Naive B cell (primary cell): ENCODE measurements at regions not wholly inside any gene's neighbourhood (a gene's known extent, or its start where the extent isn't known, plus 50 kb on each side); places are given as distances from the start of the nearest gene placed in this dataset.
A peak's percentile ranks its signal among the peaks of the same experiment; 100 is the strongest.

Experiments used
- ATAC-seq, 2 donors: fragments of 150-1000 bp; cut with Tn5 transposase; 2 replicates each; pipeline ENCODE4 v1.10.0; 2021; ENCODE audit warnings: low read depth in 2 of 2, mild to moderate bottlenecking in 2 of 2, moderate library complexity in 2 of 2
- DNase-seq: peaks from one replicate; pipeline ENCODE4 v3.0.0; 2022
- H3K27ac Mint-ChIP-seq, 6 donors: one replicate each; pipeline ENCODE4 v1.8.0; 2020 to 2022; ENCODE audit warnings: mild to moderate bottlenecking in 6 of 6, mixed read lengths in 6 of 6, moderate library complexity in 5 of 6, inconsistent platforms in 2 of 6
- H3K27me3 Mint-ChIP-seq, 3 donors: one replicate each; pipeline ENCODE4 v1.8.0; 2021 to 2022; ENCODE audit warnings: mixed read lengths in 3 of 3, mild to moderate bottlenecking in 1 of 3
- H3K36me3 Mint-ChIP-seq, 2 donors: one replicate each; pipeline ENCODE4 v1.8.0; 2020 to 2022; ENCODE audit warnings: mixed read lengths in 2 of 2, inconsistent platforms in 1 of 2, mild to moderate bottlenecking in 1 of 2
- H3K4me1 Mint-ChIP-seq, 3 donors: one replicate each; pipeline ENCODE4 v1.8.0; 2020 to 2022; ENCODE audit warnings: mixed read lengths in 3 of 3, inconsistent platforms in 1 of 3, mild to moderate bottlenecking in 1 of 3, moderate library complexity in 1 of 3
- H3K4me3 Mint-ChIP-seq, 8 donors: one replicate each; pipeline ENCODE4 v1.8.0; 2020 to 2022; ENCODE audit warnings: mild to moderate bottlenecking in 8 of 8, mixed read lengths in 8 of 8, moderate library complexity in 8 of 8, inconsistent platforms in 2 of 8
- H3K9me3 Mint-ChIP-seq, 7 donors: one replicate each; pipeline ENCODE4 v1.8.0; 2020 to 2022; ENCODE audit warnings: mixed read lengths in 7 of 7, mild to moderate bottlenecking in 5 of 7, inconsistent platforms in 2 of 7, moderate library complexity in 1 of 7

DNA sequence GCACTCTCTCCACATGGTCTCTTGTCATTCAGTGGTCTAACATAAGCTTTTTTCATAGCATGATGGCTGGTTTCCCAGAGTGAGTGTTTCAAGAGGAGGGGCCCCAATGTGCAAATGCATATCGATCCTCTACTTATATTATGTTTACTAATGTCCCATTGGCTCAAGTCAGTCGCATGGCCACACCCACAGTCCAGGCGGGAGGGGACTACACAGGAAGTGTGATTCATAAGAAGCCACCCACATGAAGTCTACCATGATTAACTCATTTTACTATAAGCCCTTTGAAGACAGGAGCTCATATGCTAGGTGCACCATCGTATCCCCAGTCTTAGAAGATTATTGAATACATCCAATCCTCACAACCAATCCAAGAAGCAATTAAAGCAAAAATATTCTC, 89.5 kb upstream of the ISX start:
- Mint-ChIP-seq H3K27ac (peak overlapping the region in 1 of 6 donors; percentile 57), H3K9me3 (peaks cover 3 to 12% (median 9%) of the 10 kb centered on the region in 7 donors), H3K4me1 (no peaks in the 10 kb centered on the region), H3K4me3 (no peak overlapping the region), H3K27me3 (peaks cover 6 to 12% (median 9%) of the 10 kb centered on the region in 3 donors), H3K36me3 (no peaks in the 10 kb centered on the region)
- DNase-seq (no peak), ATAC-seq (no peak)

DNA sequence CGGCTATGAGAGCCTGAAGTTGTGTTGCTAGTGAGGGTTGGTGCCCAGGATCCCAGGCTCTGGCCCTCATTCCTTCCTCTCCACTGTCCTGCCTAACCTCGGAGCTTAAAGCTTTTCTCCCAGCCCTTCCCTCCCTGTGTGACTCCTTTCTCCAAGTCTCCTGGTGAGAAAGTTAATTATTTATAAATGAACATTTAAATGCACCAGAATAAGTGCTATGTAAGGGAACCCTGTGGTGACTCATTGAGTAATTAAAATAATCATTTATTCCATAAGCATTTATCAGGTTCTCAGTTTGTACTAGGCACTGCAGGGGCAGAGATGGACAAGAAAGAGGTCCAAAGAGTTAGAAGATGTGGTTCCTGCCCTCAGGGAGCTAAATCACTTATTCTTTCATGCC, 89.1 kb upstream of the ISX start:
- Mint-ChIP-seq H3K4me3 (no peak overlapping the region), H3K27me3 (peaks cover 6 to 12% (median 9%) of the 10 kb centered on the region in 3 donors), H3K4me1 (no peaks in the 10 kb centered on the region), H3K27ac (no peak overlapping the region), H3K9me3 (peaks cover 3 to 12% (median 9%) of the 10 kb centered on the region in 7 donors), H3K36me3 (no peaks in the 10 kb centered on the region)
- DNase-seq (no peak), ATAC-seq (no peak)

- Mint-ChIP-seq H3K9me3 (peaks cover 5 to 66% (median 28%) of the 10 kb centered on the region in 7 donors), H3K27ac (peak overlapping the region in 1 of 6 donors; percentile 53), H3K4me1 (no peaks in the 10 kb centered on the region), H3K36me3 (peaks cover 0 to 7% of the 10 kb centered on the region in 2 donors), H3K4me3 (no peak overlapping the region), H3K27me3 (peaks cover 9 to 15% (median 10%) of the 10 kb centered on the region in 3 donors)
- ATAC-seq: no peak
- DNase-seq: no peak
Measured at GRCh38 chr22:34986523-34986922, 79.4 kb upstream of the ISX start.

GRCh38 chr22:34992672-34993071, 73.3 kb upstream of the ISX start:
- H3K36me3 Mint-ChIP-seq: peaks cover 0 to 4% of the 10 kb centered on the region in 2 donors
- peaks cover 12 to 18% (median 13%) of the 10 kb centered on the region in 3 donors for H3K27me3 Mint-ChIP-seq
- H3K27ac Mint-ChIP-seq: no peak overlapping the region
- no peak for ATAC-seq
- no peak overlapping the region for H3K4me3 Mint-ChIP-seq
- DNase-seq: no peak
- H3K9me3 Mint-ChIP-seq: peaks cover 3 to 33% (median 11%) of the 10 kb centered on the region in 7 donors
- H3K4me1 Mint-ChIP-seq: no peaks in the 10 kb centered on the region

DNA sequence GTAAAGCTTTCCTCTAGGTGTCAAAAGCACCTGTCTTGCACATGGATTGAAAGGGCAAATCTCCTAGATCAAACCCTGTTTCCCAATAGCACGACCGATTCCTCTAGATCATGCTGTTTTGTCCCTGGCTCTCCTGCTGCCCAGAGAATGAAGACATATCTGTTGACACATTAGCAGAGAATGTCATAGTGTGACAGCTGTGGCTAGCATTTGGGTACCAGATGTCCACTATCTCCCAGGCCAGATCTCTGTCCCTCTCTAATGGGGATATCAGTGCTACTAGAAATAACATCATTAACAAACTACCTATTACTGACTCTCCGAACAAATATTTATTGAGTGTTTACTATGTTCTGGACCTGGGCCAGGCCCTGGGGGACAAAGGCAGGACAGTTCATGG, 72.4 kb upstream of the ISX start:
- Mint-ChIP-seq H3K36me3 (no peaks in the 10 kb centered on the region), H3K4me1 (no peaks in the 10 kb centered on the region), H3K27ac (no peak overlapping the region), H3K9me3 (peaks cover 0 to 24% (median 5%) of the 10 kb centered on the region in 7 donors), H3K4me3 (no peak overlapping the region), H3K27me3 (peaks cover 12 to 19% (median 13%) of the 10 kb centered on the region in 3 donors)
- DNase-seq: no peak
- no peak for ATAC-seq

DNA sequence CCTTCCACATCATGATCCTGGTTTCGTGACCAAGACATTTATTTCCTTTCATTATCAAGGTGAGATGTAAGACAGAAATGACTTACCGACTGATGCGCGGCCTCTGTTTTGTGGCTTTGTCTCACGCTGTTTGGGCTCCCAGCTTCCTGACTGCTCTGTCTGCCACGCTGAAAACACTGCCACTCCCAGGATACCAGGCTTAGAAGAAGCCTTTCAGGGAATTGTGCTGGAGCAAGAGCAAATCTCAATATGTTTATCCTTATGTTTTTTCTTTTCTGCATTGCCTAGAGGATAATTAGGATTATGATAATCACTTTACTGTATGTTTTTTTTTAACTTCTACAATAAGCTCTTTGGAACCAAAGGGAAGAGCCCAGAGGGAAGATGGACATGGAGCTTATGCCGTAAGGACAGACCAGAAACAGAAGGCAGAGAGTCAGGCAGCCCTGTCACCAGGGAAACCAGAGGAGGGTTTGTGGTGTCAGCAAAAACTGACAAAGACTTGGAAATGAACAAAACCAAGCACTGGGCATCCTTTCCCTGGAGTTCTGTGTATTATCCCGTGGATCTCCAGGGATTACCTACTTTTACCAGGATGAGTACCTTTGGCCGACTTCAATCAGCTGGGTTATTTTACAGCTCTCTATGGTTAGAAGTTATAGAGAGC, 68.2 kb upstream of the ISX start:
- no peaks in the 10 kb centered on the region for H3K36me3 Mint-ChIP-seq

GRCh38 chr22:34998921-34999320, 67.0 kb upstream of the ISX start:
- DNase-seq (no peak), ATAC-seq (no peak)
- Mint-ChIP-seq H3K9me3 (peaks cover 0 to under 1% (median 0%) of the 10 kb centered on the region in 7 donors), H3K4me1 (no peaks in the 10 kb centered on the region), H3K36me3 (no peaks in the 10 kb centered on the region), H3K4me3 (no peak overlapping the region), H3K27ac (no peak overlapping the region), H3K27me3 (peaks cover 5 to 22% (median 21%) of the 10 kb centered on the region in 3 donors)

More for the DNA sequence above, 68.2 kb upstream of the ISX start:
- DNase-seq (no peak), ATAC-seq (no peak)
- Mint-ChIP-seq H3K4me3 (no peak overlapping the region), H3K27ac (no peak overlapping the region), H3K9me3 (peaks cover 0 to 3% (median 0%) of the 10 kb centered on the region in 7 donors), H3K4me1 (no peaks in the 10 kb centered on the region), H3K27me3 (peaks cover 11 to 26% (median 26%) of the 10 kb centered on the region in 3 donors)

GRCh38 chr22:35008213-35008612, 57.7 kb upstream of the ISX start:
- Mint-ChIP-seq H3K9me3 (no peaks in the 10 kb centered on the region), H3K27ac (no peak overlapping the region)

DNA sequence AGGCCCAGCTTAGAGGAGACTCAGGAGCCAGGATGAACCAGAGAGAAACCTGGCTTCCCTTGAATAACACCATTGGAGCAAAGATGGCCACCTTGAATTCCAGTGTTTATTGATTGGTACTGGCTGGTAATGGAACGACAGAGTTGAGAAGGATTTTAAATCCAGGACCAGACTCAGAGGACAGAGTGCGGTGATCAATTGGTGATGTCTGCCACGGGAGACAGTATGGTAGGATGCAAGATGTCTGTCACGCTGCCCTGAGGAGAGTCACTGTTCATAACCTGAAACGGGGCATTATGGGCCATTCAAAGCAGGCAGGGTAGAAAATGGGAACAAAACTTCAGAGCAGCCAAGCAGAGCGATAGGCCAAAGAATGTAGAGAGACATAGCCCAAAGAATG, 55.4 kb upstream of the ISX start:
- peaks cover 0 to 2% (median 0%) of the 10 kb centered on the region in 7 donors for H3K9me3 Mint-ChIP-seq
- no peak overlapping the region for H3K27ac Mint-ChIP-seq
- no peak for DNase-seq
- H3K4me3 Mint-ChIP-seq: no peak overlapping the region
- ATAC-seq: no peak
- peaks cover 0 to 9% (median 5%) of the 10 kb centered on the region in 3 donors for H3K27me3 Mint-ChIP-seq
- no peaks in the 10 kb centered on the region for H3K36me3 Mint-ChIP-seq
- no peaks in the 10 kb centered on the region for H3K4me1 Mint-ChIP-seq

More at GRCh38 chr22:35008213-35008612, 57.7 kb upstream of the ISX start:
- no peaks in the 10 kb centered on the region for H3K36me3 Mint-ChIP-seq
- ATAC-seq (no peak), DNase-seq (no peak)
- H3K27me3 Mint-ChIP-seq: peaks cover 0 to 10% (median 9%) of the 10 kb centered on the region in 3 donors
- no peaks in the 10 kb centered on the region for H3K4me1 Mint-ChIP-seq
- no peak overlapping the region for H3K4me3 Mint-ChIP-seq

DNA sequence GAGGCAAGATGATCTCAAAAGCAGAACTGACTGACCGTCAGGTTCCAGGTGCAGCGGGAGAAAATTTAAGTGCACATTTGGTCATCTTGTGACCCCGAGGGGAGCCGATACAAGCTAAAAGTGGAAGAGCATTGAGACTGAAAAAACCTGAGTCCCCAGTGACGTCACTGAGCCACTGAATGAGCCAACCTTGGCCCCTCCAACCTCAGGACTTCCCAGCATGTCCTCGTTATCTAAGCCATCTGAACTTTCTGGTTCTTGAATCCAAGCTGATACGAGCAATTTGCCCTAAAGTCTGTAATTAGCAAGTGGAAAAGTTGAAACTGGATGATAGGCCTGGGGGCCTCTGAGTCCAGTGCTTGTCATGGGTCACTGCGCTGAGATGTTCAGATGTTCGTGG, 51.1 kb upstream of the ISX start:
- Mint-ChIP-seq H3K4me1 (no peaks in the 10 kb centered on the region), H3K36me3 (no peaks in the 10 kb centered on the region), H3K9me3 (peaks cover 0 to 4% (median 0%) of the 10 kb centered on the region in 7 donors), H3K4me3 (no peak overlapping the region), H3K27ac (no peak overlapping the region), H3K27me3 (peaks cover under 1 to 28% (median 18%) of the 10 kb centered on the region in 3 donors)
- DNase-seq (no peak), ATAC-seq (no peak)
